ENCODE measurements at regions not wholly inside any gene's neighbourhood (a gene's known extent, or its start where the extent isn't known, plus 50 kb on each side); places are given as distances from the start of the nearest gene placed in this dataset.

DNA sequence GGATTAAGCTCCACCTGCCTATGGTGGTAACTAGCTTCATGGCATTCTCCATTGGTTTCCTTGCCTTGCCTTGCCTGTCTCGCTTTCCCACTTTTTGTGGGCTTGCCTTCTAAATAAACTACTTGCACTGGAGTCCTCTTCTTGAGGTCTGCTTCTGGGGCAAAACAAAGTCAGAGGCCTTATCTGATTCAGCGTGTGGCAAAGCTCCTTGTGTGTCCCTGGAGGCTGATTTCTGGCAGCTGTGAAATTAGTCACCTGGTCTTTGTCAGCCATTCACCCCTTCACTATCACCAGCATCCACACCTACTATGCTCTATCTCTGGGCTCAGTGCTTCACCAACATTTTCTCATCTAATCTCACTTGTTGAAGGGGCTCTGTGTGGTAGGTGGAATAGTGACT, 176.2 kb downstream of the SEC61B start:
- no peak overlapping the region for H3K4me2 ChIP-seq (ENCODE audit: insufficient read depth, low read length)
- no peak overlapping the region for H3K27ac ChIP-seq (ENCODE audit: low read length)
- ATAC-seq (ENCODE audit: insufficient read depth, low read depth) (no peak), DNase-seq (no peak)
- no peak overlapping the region for H3K9ac ChIP-seq (ENCODE audit: low read depth, low read length)
- H4K20me1 ChIP-seq (ENCODE audit: insufficient read depth, low read length), result no peaks in the 10 kb centered on the region
- no peaks in the 10 kb centered on the region for H3K79me2 ChIP-seq (ENCODE audit: insufficient read depth, low read length)
- no peaks in the 10 kb centered on the region for H3K36me3 ChIP-seq (ENCODE audit: insufficient read depth, low read length)
- no peaks in the 10 kb centered on the region for H3K9me3 ChIP-seq (ENCODE audit: insufficient read depth, low read length, severe bottlenecking)
- no peak overlapping the region for H2AFZ ChIP-seq (ENCODE audit: low read depth, low read length)
- H3K4me3 ChIP-seq (ENCODE audit: low read depth in 1 of 2, low read length in 2 of 2), result no peak overlapping the region
- H3K27me3 ChIP-seq (ENCODE audit: insufficient read depth, low read length, poor library complexity), result peaks cover 5% of the 10 kb centered on the region
- no peaks in the 10 kb centered on the region for H3K4me1 ChIP-seq (ENCODE audit: insufficient read depth, low read length)
- TF ChIP-seq EZH2 (IDR thresholded peaks at IDR 0.05; ENCODE audit: borderline replicate concordance, low read depth, low read length, severe bottlenecking) (no peak), CTCF (IDR thresholded peaks at IDR 0.05; ENCODE audit: borderline replicate concordance, extremely low read depth, low read length, poor library complexity, severe bottlenecking) (no peak)

DNA sequence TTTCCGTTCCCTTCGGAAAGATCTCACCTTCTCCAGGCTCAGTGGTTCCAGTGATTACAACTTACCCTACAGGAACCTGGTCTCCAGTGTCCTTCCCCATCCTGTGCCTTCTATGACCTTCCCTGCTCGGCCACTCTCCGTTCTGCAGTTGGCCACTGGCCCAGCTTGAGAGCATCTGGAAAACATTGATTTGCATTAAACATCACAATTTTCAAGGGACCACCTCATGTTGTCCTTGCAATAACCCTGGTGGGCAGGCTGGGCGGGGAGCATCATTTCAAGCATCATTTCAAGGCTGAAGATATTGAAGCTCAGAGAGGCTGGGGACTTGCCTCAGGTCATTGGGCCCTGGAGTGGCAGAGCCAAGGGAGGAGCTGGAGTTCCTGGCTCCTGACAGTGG, 177.4 kb downstream of the SEC61B start:
- no peak overlapping the region for H3K4me2 ChIP-seq (ENCODE audit: insufficient read depth, low read length)
- DNase-seq (no peak), ATAC-seq (ENCODE audit: insufficient read depth, low read depth) (no peak)
- no peaks in the 10 kb centered on the region for H3K4me1 ChIP-seq (ENCODE audit: insufficient read depth, low read length)
- peaks cover 5% of the 10 kb centered on the region for H3K27me3 ChIP-seq (ENCODE audit: insufficient read depth, low read length, poor library complexity)
- no peak overlapping the region for H3K9ac ChIP-seq (ENCODE audit: low read depth, low read length)
- TF ChIP-seq EZH2 (IDR thresholded peaks at IDR 0.05; ENCODE audit: borderline replicate concordance, low read depth, low read length, severe bottlenecking) (no peak), CTCF (IDR thresholded peaks at IDR 0.05; ENCODE audit: borderline replicate concordance, extremely low read depth, low read length, poor library complexity, severe bottlenecking) (no peak)
- H3K36me3 ChIP-seq (ENCODE audit: insufficient read depth, low read length), result no peaks in the 10 kb centered on the region
- no peak overlapping the region for H3K27ac ChIP-seq (ENCODE audit: low read length)
- H2AFZ ChIP-seq (ENCODE audit: low read depth, low read length), result no peak overlapping the region
- H3K79me2 ChIP-seq (ENCODE audit: insufficient read depth, low read length), result no peaks in the 10 kb centered on the region
- H4K20me1 ChIP-seq (ENCODE audit: insufficient read depth, low read length), result no peaks in the 10 kb centered on the region
- no peaks in the 10 kb centered on the region for H3K9me3 ChIP-seq (ENCODE audit: insufficient read depth, low read length, severe bottlenecking)
- H3K4me3 ChIP-seq (ENCODE audit: low read depth in 1 of 2, low read length in 2 of 2), result no peak overlapping the region

- Histone ChIP-seq H3K27ac (ENCODE audit: low read length) (no peak overlapping the region), H4K20me1 (ENCODE audit: insufficient read depth, low read length) (no peaks in the 10 kb centered on the region), H2AFZ (ENCODE audit: low read depth, low read length) (no peak overlapping the region), H3K4me2 (ENCODE audit: insufficient read depth, low read length) (no peak overlapping the region), H3K79me2 (ENCODE audit: insufficient read depth, low read length) (no peaks in the 10 kb centered on the region), H3K27me3 (ENCODE audit: insufficient read depth, low read length, poor library complexity) (peaks cover 5% of the 10 kb centered on the region), H3K9ac (ENCODE audit: low read depth, low read length) (no peak overlapping the region), H3K4me3 (ENCODE audit: low read depth in 1 of 2, low read length in 2 of 2) (no peak overlapping the region), H3K4me1 (ENCODE audit: insufficient read depth, low read length) (no peaks in the 10 kb centered on the region), H3K36me3 (ENCODE audit: insufficient read depth, low read length) (no peaks in the 10 kb centered on the region), H3K9me3 (ENCODE audit: insufficient read depth, low read length, severe bottlenecking) (no peaks in the 10 kb centered on the region)
- no peak for ATAC-seq (ENCODE audit: insufficient read depth, low read depth)
- TF ChIP-seq CTCF (IDR thresholded peaks at IDR 0.05; ENCODE audit: borderline replicate concordance, extremely low read depth, low read length, poor library complexity, severe bottlenecking) (no peak), EZH2 (IDR thresholded peaks at IDR 0.05; ENCODE audit: borderline replicate concordance, low read depth, low read length, severe bottlenecking) (no peak)
- DNase-seq, result no peak
Measured at GRCh38 chr9:99400184-99400731, 178.2 kb downstream of the SEC61B start.

All from DND-41 (cell line).